ENCODE measurements at regions not wholly inside any gene's neighbourhood (a gene's known extent, or its start where the extent isn't known, plus 50 kb on each side); places are given as distances from the start of the nearest gene placed in this dataset.

- no peak for DNase-seq
Observed at GRCh38 chr16:6229186-6229585, 1103.5 kb upstream of the RBFOX1 start.

DNA sequence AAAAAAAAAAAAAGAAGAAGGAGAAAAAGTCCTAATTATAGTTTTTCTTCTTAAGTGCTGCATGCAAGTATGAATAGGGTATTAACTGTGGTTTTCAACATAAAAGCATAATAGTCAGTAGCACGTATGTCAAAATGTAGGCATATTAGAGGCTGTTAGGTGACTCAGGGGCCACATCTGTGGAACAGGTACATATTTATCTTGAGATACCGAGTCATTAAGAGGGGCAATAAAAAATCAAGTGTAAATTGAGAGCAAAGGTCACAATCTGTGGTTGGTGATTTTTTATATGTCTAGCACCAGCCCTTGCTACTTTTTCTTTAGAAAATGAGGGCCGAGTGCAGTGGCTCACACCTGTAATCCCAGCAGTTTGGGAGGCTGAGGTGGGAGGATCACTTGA lies 1113.8 kb upstream of the RBFOX1 start:
- DNase-seq, result no peak

- DNase-seq, result no peak
Observed at GRCh38 chr16:6216836-6217235, 1115.8 kb upstream of the RBFOX1 start.

- no peak for DNase-seq
Observed at GRCh38 chr16:6211644-6212043, 1114.0 kb upstream of the EEF2KMT start.

GRCh38 chr16:6209355-6209930 lies 1111.8 kb upstream of the EEF2KMT start:
- no peak for DNase-seq

DNA sequence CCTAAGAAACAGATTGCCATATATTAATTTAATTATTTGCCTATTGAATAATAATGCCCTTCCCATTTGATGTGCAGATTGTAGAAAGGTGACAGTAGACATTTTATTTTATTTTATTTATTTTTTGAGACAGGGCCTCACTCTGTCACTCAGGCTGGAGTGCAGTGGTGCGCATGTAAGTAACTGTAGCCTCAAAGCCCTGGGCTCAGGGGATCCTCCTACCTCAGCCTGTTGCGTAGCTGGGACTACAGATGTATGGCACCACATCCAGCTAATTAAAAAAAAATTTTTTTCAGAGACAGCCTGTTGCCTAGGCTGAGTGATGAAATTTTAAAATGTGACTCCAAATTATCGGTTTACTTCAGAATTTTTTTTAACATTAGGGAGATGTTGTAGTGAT lies 1110.0 kb upstream of the EEF2KMT start:
- DNase-seq, result no peak

DNA sequence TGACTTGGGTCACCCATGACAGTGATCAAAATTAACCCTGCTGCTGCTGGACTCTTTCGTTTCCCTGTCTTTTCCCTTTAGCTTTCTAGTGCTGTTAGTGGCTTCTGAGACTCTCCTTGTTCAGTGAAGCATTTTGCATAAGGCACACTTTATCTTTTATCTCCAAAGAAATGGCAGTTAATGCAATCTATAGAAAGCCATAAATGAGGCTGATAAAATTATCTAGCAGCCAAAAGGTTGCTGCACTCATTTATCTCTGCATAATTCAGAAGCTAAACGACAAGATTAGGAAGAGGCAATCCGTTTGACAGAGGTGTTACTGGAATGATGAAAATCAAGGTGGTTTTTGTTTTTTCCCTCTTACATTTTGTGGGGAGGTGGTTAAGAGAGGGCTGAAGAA lies 1109.5 kb upstream of the EEF2KMT start:
- DNase-seq, result no peak

- DNase-seq, result no peak
Observed at GRCh38 chr16:6206080-6206479, 1108.5 kb upstream of the EEF2KMT start.

- DNase-seq, result no peak
Observed at GRCh38 chr16:6204945-6205344, 1107.3 kb upstream of the EEF2KMT start.

GRCh38 chr16:6200861-6201260 lies 1103.3 kb upstream of the EEF2KMT start:
- no peak for DNase-seq

DNA sequence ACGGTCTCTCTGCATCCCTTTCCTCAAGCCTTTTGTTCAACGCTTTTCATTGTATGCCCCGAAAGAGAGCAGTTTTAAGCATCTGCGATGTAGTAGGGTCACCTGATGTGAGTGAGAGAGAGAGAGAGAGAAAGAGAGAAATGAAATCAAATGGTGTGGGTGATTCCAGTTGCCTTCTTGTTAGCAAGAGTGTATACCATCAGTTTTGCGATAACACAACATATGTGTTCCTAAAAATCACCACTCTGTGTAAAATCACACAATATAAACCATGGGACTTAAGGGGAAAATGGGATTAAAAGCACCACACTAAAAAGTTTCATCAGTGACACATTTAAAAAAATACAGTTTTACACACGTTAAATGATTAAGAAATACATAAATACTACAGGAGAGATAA lies 1102.7 kb upstream of the EEF2KMT start:
- DNase-seq, result no peak

DNA sequence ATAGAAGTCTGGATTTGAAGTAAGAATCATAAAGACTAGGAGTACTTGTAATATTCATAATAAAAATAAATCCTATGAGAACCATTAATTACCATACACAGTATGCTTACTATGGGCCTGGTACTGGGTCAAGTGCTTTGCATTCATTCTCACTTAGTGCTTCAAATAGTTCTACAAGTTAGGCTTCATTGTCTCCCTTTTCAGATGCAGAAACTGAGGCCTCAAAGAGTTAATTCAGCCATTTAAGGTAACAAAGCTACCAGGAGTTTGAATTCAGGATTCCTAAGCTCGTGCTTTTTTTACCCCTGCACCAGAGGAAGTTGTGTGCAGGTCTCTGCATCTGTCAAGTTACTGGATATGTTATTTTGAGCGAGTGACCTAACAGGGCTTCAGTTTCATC lies 1098.4 kb upstream of the EEF2KMT start:
- no peak for DNase-seq

GRCh38 chr16:6193718-6194117 lies 1096.1 kb upstream of the EEF2KMT start:
- no peak for DNase-seq

- no peak for DNase-seq
Observed at GRCh38 chr16:6192984-6193383, 1095.4 kb upstream of the EEF2KMT start.

DNA sequence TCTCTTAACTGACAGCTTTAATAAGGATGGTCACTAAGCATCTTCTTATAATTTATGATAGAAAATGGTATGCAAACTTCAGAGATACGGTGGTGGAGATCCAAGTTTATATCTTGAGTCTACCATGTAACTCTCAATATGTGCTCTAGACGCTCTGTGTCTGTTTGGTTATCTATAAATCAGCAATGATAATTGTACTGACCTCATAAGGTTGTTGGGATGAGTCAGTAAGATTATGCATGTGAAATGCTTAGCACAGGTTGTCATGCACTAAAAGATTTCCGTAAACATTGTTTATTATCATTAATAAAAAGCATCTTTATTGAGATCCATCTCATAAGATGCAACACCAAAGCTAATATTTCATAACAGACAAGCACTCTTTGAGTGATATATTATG lies 1094.9 kb upstream of the EEF2KMT start:
- DNase-seq, result no peak

- DNase-seq, result no peak
Observed at GRCh38 chr16:6190776-6191175, 1093.2 kb upstream of the EEF2KMT start.

DNA sequence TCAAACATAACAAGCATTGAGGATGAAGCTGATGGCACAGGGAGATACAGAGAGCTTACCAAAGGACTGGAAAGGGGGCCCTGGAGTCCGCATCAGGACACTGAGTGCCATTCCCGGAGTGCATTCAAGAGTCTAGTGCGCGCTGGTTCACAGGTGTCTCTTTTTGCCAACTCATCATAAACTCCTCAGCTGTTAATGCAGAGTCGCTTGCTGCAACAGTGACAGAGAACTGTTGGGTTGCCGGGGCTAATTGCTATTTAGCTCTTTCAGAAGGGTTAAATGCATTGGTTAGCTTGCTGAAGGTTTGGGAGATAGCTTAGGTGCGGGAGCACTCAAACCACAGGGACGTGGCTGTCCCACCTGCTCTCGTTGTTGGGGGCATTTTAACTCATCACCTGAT lies 1091.6 kb upstream of the EEF2KMT start:
- peak in 1 of 56 donors; percentile 2 for DNase-seq

DNA sequence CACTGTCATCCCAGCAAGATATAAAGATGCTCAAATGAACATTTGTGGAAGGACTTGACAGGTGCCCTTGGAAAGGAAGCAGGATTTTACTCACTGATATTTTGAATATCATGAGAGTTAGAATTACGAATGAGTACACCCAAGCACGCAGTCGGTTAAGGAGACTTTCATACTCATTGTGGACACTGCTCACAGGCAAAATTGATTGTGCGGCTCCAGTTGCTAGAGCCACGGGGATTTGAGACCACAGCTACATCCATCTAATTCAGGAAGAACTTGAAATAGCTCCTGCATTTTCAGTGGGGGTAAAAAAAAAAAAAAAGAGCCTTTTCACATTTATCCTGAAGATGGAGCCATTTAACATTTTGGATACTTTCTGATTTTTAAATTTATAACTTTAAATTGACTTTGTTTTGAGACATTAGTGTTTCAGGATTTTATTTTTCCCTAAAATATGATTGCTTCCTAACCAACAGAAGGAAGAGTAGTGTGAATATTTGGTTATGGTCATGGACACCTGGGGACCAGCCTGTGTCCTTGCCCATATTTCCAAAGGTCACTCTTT lies 1080.1 kb upstream of the EEF2KMT start:
- DNase-seq, result no peak

GRCh38 chr16:6170022-6170421 lies 1072.4 kb upstream of the EEF2KMT start:
- DNase-seq, result no peak

- DNase-seq, result no peak
Observed at GRCh38 chr16:6165330-6165979, 1067.9 kb upstream of the EEF2KMT start.

GRCh38 chr16:6160871-6161270 lies 1063.3 kb upstream of the EEF2KMT start:
- no peak for DNase-seq

DNA sequence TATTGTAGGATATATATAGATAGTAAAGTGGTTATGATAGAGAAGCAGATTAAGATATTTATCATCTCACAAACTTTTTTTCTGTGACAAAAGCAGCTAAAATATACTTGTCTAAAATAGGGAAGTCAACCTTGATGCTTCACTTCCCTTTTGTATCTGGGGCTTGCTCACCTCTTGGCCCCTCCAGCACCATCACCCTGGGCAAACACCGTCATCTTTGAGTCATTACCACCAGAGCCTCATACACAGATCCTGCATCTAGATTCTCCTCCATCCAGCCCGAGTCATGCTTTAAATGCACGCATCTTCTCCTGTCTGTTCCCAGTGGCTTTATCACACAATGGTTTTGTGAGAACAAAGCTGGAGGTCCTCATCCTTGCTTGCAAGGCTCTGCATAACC lies 1062.7 kb upstream of the EEF2KMT start:
- DNase-seq, result no peak

GRCh38 chr16:6157806-6158205 lies 1060.2 kb upstream of the EEF2KMT start:
- no peak for DNase-seq

Data from nucleus accumbens (tissue), 56 donors.